Stimulated activated naive B cell treated with anti-CD40 and anti-IgM and Interleukin-4, amounts not matched to agents 10 μg/mL and 1 μg/mL and 100 μg/mL, for 72 hours (primary cell): ENCODE measurements at regions not wholly inside any gene's neighbourhood (a gene's known extent, or its start where the extent isn't known, plus 50 kb on each side); places are given as distances from the start of the nearest gene placed in this dataset.

Experiments
- ATAC-seq, 2 donors: fragments of 150-1000 bp; cut with Tn5 transposase; replicated peaks; 2 replicates each; pipeline ENCODE4 v1.10.0; 2021; ENCODE audit warnings: moderate library complexity in 1 of 2
- DNase-seq: peaks from one replicate; pipeline ENCODE4 v3.0.0; 2021
- H3K27ac Mint-ChIP-seq: one replicate; pipeline ENCODE4 v1.8.0; 2022; ENCODE audit warnings: mild to moderate bottlenecking, mixed read lengths
- H3K27me3 Mint-ChIP-seq, 2 donors: one replicate each; pipeline ENCODE4 v1.8.0; 2022; ENCODE audit warnings: mixed read lengths in 2 of 2
- H3K36me3 Mint-ChIP-seq, 2 donors: one replicate each; pipeline ENCODE4 v1.8.0; 2022; ENCODE audit warnings: mixed read lengths in 2 of 2, mild to moderate bottlenecking in 1 of 2
- H3K4me1 Mint-ChIP-seq, 2 donors: one replicate each; pipeline ENCODE4 v1.8.0; 2022; ENCODE audit warnings: mixed read lengths in 2 of 2, mild to moderate bottlenecking in 1 of 2
- H3K4me3 Mint-ChIP-seq, 2 donors: one replicate each; pipeline ENCODE4 v1.8.0; 2022; ENCODE audit warnings: mild to moderate bottlenecking in 2 of 2, mixed read lengths in 2 of 2, moderate library complexity in 1 of 2
- H3K9me3 Mint-ChIP-seq, 2 donors: one replicate each; pipeline ENCODE4 v1.8.0; 2022; ENCODE audit warnings: mixed read lengths in 2 of 2, mild to moderate bottlenecking in 1 of 2

GRCh38 chr1:231091415-231091814 is 51.4 kb upstream of the FAM89A start:
- Mint-ChIP-seq H3K9me3 (peaks cover 2 to 3% of the 10 kb centered on the region in 2 donors), H3K36me3 (no peaks in the 10 kb centered on the region), H3K27ac (no peak overlapping the region), H3K4me3 (no peak overlapping the region), H3K4me1 (no peaks in the 10 kb centered on the region), H3K27me3 (peaks cover 38 to 42% of the 10 kb centered on the region in 2 donors)
- ATAC-seq (no peak), DNase-seq (no peak)
